NB4 (cell line): ENCODE measurements at regions not wholly inside any gene's neighbourhood (a gene's known extent, or its start where the extent isn't known, plus 50 kb on each side); places are given as distances from the start of the nearest gene placed in this dataset.

ENCODE experiments used
- DNase-seq: peaks from one replicate; pipeline ENCODE4 v3.0.0; 2010; ENCODE audit warnings: low read depth
- H3K4me3 ChIP-seq: one replicate; pipeline ENCODE4 v1.5.1; 2011; ENCODE audit warnings: mild to moderate bottlenecking, low read depth, low read length, moderate library complexity
- CTCF ChIP-seq: IDR thresholded peaks from one replicate; pipeline ENCODE4 v1.5.1; 2012; ENCODE audit warnings: low read depth, low read length
- MYC ChIP-seq: IDR thresholded peaks from 2 replicates; pipeline ENCODE4 v1.6.1; 2011; ENCODE audit warnings: low read depth, low read length
- POLR2A ChIP-seq: IDR thresholded peaks from 2 replicates; pipeline ENCODE4 v1.6.1; 2011; ENCODE audit warnings: mild to moderate bottlenecking; ENCODE audit not compliant: insufficient read length; ENCODE audit errors: extremely low read depth
- TF ChIP-seq, protein P1 (sequence below): IDR thresholded peaks from 2 replicates; pipeline ENCODE4 v1.6.1; 2011; ENCODE audit warnings: low read depth, low read length

GRCh38 chr5:17837757-17838156, 203.5 kb downstream of the TAF11L14 start:
- no peak overlapping the region for H3K4me3 ChIP-seq
- no peak for DNase-seq
- TF ChIP-seq CTCF, result no peak

- TF ChIP-seq CTCF (no peak), MYC (no peak), POLR2A (no peak)
- TF ChIP-seq, protein P1, sequence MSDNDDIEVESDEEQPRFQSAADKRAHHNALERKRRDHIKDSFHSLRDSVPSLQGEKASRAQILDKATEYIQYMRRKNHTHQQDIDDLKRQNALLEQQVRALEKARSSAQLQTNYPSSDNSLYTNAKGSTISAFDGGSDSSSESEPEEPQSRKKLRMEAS, result no peak
- H3K4me3 ChIP-seq, result no peak overlapping the region
- DNase-seq, result no peak
Observed at GRCh38 chr5:17838469-17838868, 204.2 kb downstream of the TAF11L14 start.

DNA sequence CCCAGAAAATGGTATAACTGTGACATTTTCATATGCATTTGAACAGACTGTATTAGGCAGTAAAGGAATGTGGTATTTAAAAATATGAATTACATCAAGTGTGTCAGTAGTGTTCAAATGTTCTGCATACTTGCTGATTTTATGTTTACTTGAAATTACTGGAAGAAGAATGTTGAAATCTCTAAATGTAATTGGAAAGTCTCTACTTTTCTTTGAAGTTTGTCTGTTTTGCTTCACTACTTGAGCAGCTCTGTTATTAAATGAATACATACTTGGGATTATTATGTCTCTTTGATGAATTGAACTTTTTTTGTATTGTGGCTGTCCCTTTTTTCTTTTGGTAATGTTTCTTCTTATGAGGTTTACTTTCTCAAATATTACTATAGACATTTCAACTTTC, 205.6 kb downstream of the TAF11L14 start:
- no peak for DNase-seq
- no peak overlapping the region for H3K4me3 ChIP-seq
- no peak for TF ChIP-seq POLR2A
- no peak for TF ChIP-seq CTCF
- TF ChIP-seq, protein P1, result no peak
- no peak for TF ChIP-seq MYC

GRCh38 chr5:17846496-17846895, 212.2 kb downstream of the TAF11L14 start:
- TF ChIP-seq POLR2A, result no peak
- TF ChIP-seq, protein P1, result no peak
- H3K4me3 ChIP-seq, result no peak overlapping the region
- no peak for DNase-seq

- TF ChIP-seq, protein P1, result no peak
- TF ChIP-seq MYC (no peak), CTCF (no peak), POLR2A (no peak)
- H3K4me3 ChIP-seq, result no peak overlapping the region
- DNase-seq, result no peak
Observed at GRCh38 chr5:17847286-17847685, 213.0 kb downstream of the TAF11L14 start.

GRCh38 chr5:17852111-17852510, 217.9 kb downstream of the TAF11L14 start:
- DNase-seq, result no peak
- TF ChIP-seq MYC (no peak), POLR2A (no peak), CTCF (no peak)
- TF ChIP-seq, protein P1, result no peak

More at GRCh38 chr5:17852111-17852510, 217.9 kb downstream of the TAF11L14 start:
- no peak overlapping the region for H3K4me3 ChIP-seq
